ENCODE measurements at regions not wholly inside any gene's neighbourhood (a gene's known extent, or its start where the extent isn't known, plus 50 kb on each side); places are given as distances from the start of the nearest gene placed in this dataset.
"Not testable (repeated sequence)": the region's sequence is repeated elsewhere in the genome, so short reads cannot be mapped to it uniquely, and the experiment has no call there.

DNA sequence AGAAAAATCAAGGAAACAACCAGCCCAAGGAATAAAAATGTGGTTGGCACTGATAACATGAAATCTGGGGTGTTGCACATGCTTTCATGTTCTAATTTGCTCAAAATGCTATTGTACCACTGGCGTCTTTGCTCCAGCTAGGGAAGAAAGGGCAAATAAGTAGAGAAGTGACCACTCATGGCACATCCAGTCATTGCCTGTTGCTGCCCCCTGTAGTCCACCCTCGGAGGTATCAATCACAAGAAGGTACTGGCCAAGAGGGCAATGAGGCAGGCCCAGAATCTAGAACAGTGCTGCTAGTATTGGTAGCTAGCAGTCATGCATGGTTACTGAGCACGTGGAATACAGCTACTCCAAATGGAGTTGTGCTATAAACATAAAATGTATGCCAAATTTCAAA lies 213.4 kb downstream of the CDCA7 start:
- Histone ChIP-seq H3K4me3 (replicated peaks; ENCODE audit: insufficient read depth, low read length) (no peak overlapping the region), H3K27ac (replicated peaks) (no peak overlapping the region), H3K27me3 (ENCODE audit: insufficient read depth, poor library complexity, severe bottlenecking) (no peaks in the 10 kb centered on the region)
- DNase-seq (ENCODE audit: low read depth in 1 of 2, low spot score in 1 of 2): peak; percentile 4 to 15
- TF ChIP-seq GABPA (IDR thresholded peaks at IDR 0.05; ENCODE audit: low read depth) (no peak), POLR2AphosphoS5 (IDR thresholded peaks at IDR 0.05; ENCODE audit: low read depth) (no peak), SPI1 (IDR thresholded peaks at IDR 0.05; ENCODE audit: borderline replicate concordance, low read depth) (no peak)
- TF ChIP-seq, protein P1, sequence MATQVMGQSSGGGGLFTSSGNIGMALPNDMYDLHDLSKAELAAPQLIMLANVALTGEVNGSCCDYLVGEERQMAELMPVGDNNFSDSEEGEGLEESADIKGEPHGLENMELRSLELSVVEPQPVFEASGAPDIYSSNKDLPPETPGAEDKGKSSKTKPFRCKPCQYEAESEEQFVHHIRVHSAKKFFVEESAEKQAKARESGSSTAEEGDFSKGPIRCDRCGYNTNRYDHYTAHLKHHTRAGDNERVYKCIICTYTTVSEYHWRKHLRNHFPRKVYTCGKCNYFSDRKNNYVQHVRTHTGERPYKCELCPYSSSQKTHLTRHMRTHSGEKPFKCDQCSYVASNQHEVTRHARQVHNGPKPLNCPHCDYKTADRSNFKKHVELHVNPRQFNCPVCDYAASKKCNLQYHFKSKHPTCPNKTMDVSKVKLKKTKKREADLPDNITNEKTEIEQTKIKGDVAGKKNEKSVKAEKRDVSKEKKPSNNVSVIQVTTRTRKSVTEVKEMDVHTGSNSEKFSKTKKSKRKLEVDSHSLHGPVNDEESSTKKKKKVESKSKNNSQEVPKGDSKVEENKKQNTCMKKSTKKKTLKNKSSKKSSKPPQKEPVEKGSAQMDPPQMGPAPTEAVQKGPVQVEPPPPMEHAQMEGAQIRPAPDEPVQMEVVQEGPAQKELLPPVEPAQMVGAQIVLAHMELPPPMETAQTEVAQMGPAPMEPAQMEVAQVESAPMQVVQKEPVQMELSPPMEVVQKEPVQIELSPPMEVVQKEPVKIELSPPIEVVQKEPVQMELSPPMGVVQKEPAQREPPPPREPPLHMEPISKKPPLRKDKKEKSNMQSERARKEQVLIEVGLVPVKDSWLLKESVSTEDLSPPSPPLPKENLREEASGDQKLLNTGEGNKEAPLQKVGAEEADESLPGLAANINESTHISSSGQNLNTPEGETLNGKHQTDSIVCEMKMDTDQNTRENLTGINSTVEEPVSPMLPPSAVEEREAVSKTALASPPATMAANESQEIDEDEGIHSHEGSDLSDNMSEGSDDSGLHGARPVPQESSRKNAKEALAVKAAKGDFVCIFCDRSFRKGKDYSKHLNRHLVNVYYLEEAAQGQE (IDR thresholded peaks at IDR 0.05; ENCODE audit: insufficient replicate concordance, low read depth): no peak
- TF ChIP-seq, protein P2, sequence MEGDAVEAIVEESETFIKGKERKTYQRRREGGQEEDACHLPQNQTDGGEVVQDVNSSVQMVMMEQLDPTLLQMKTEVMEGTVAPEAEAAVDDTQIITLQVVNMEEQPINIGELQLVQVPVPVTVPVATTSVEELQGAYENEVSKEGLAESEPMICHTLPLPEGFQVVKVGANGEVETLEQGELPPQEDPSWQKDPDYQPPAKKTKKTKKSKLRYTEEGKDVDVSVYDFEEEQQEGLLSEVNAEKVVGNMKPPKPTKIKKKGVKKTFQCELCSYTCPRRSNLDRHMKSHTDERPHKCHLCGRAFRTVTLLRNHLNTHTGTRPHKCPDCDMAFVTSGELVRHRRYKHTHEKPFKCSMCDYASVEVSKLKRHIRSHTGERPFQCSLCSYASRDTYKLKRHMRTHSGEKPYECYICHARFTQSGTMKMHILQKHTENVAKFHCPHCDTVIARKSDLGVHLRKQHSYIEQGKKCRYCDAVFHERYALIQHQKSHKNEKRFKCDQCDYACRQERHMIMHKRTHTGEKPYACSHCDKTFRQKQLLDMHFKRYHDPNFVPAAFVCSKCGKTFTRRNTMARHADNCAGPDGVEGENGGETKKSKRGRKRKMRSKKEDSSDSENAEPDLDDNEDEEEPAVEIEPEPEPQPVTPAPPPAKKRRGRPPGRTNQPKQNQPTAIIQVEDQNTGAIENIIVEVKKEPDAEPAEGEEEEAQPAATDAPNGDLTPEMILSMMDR (IDR thresholded peaks at IDR 0.05; ENCODE audit: insufficient read depth, low read length): peak; percentile 3

DNA sequence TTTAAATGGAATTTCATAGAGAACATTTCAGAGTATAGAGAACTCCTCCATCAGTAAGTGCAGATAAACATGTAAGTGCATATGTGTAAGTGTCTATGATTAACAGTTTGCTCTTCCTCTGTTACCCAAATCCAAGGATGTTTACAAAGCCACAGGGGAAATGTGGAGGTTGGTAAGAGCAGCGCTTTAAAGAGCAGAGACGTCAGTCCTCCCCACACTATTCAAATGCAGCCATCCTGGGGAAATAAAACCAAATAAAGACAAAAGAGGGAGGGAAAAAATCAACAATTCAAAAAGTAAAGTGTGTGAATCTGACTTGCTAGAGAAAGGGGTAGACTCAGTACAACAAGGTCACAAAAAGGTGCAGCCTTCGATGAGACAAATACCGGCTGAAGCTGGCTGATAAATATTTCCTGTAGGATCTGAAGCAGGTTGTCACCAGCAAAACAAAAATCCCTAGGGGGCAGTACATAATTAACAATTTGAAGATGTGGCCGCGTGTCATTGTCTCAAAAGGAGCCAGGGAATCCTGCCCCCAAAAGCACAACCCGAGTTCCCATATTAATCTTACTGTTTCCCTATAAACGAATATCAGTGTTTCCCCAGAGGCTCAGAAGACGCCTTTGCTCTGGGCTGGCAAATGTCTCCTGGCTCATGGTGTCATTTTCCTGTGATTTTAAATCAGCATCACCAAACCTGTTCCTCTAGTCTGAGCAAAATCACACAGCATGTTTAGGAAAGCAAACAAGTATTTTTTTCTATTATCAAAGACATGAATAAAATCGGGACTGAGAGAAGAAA lies 216.5 kb downstream of the CDCA7 start:
- DNase-seq (ENCODE audit: low read depth in 1 of 2, low spot score in 1 of 2): peak in 1 of 2 experiments; percentile 5
- no peak overlapping the region for H3K27ac ChIP-seq (replicated peaks)
- TF ChIP-seq GABPA (IDR thresholded peaks at IDR 0.05; ENCODE audit: low read depth) (no peak), POLR2AphosphoS5 (IDR thresholded peaks at IDR 0.05; ENCODE audit: low read depth) (no peak), SPI1 (IDR thresholded peaks at IDR 0.05; ENCODE audit: borderline replicate concordance, low read depth) (no peak)
- H3K27me3 ChIP-seq (ENCODE audit: insufficient read depth, poor library complexity, severe bottlenecking): no peaks in the 10 kb centered on the region
- no peak overlapping the region for H3K4me3 ChIP-seq (replicated peaks; ENCODE audit: insufficient read depth, low read length)

DNA sequence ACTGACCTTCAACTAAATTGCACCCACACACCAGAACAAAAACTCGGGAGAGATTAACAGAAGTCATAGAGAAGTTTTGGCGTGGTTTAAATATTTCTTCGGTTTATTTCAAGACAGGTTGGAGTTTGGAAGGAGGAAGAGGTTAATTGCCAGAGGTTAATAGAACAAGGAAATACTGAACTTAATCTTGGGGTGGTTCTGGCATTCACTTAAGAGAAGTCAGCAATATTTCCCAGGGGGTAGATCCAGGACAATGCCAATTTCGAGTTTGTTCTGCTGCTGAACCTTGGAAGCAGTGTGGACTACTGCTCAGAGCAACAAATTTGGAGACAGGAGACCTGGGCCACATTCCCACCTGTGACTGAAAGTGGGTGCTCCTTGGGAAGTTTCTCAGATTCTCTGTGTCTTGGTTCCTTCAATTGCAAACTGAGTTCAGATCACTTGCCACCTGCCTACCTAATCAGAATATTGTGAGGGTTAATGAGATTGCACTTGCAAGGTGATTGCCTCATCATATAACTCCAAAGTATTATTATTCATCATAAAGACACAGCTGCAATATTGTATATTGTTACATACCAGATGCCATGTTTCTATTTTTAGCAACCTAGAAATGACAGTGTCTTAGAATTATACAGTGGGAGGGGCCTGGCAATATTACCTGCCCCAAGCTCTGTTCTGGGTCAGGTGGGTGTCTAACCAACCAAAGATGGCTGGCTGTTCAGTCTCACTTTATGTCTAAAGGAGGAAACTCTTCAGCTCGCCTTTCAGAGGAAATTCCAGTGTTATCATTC lies 217.4 kb downstream of the CDCA7 start:
- no peak for DNase-seq (ENCODE audit: low read depth in 1 of 2, low spot score in 1 of 2)
- Histone ChIP-seq H3K4me3 (replicated peaks; ENCODE audit: insufficient read depth, low read length) (no peak overlapping the region), H3K27ac (replicated peaks) (no peak overlapping the region), H3K27me3 (ENCODE audit: insufficient read depth, poor library complexity, severe bottlenecking) (no peaks in the 10 kb centered on the region)
- TF ChIP-seq POLR2AphosphoS5 (IDR thresholded peaks at IDR 0.05; ENCODE audit: low read depth) (no peak), GABPA (IDR thresholded peaks at IDR 0.05; ENCODE audit: low read depth) (no peak), SPI1 (IDR thresholded peaks at IDR 0.05; ENCODE audit: borderline replicate concordance, low read depth) (no peak)
- TF ChIP-seq, protein P1 (IDR thresholded peaks at IDR 0.05; ENCODE audit: insufficient replicate concordance, low read depth): no peak
- TF ChIP-seq, protein P2 (IDR thresholded peaks at IDR 0.05; ENCODE audit: insufficient read depth, low read length): no peak

DNA sequence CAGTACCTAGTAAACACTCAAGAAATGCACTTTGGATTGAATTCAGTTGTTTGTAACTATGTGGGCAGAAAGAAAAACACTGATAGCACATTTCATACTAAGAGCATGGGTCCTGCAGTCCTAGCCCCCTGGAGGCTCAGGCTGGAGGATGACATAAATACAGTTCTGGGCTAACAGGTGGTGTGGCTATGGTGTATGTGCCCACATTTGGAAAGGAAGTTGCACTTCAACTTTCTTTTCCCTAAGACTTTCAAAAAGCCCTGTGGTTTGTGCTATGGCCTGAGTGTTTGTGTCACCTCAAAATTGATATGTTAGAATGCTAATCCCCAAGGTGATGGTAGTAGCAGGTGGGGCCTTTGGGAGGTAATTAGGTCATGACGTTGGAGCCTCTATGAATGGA lies 218.2 kb downstream of the CDCA7 start:
- no peak overlapping the region for H3K4me3 ChIP-seq (replicated peaks; ENCODE audit: insufficient read depth, low read length)
- H3K27me3 ChIP-seq (ENCODE audit: insufficient read depth, poor library complexity, severe bottlenecking): no peaks in the 10 kb centered on the region
- TF ChIP-seq SPI1 (IDR thresholded peaks at IDR 0.05; ENCODE audit: borderline replicate concordance, low read depth): no peak
- TF ChIP-seq, protein P2 (IDR thresholded peaks at IDR 0.05; ENCODE audit: insufficient read depth, low read length): no peak
- no peak for TF ChIP-seq POLR2AphosphoS5 (IDR thresholded peaks at IDR 0.05; ENCODE audit: low read depth)
- TF ChIP-seq, protein P1 (IDR thresholded peaks at IDR 0.05; ENCODE audit: insufficient replicate concordance, low read depth): no peak
- TF ChIP-seq GABPA (IDR thresholded peaks at IDR 0.05; ENCODE audit: low read depth): no peak
- no peak overlapping the region for H3K27ac ChIP-seq (replicated peaks)
- DNase-seq (ENCODE audit: low read depth in 1 of 2, low spot score in 1 of 2): no peak

DNA sequence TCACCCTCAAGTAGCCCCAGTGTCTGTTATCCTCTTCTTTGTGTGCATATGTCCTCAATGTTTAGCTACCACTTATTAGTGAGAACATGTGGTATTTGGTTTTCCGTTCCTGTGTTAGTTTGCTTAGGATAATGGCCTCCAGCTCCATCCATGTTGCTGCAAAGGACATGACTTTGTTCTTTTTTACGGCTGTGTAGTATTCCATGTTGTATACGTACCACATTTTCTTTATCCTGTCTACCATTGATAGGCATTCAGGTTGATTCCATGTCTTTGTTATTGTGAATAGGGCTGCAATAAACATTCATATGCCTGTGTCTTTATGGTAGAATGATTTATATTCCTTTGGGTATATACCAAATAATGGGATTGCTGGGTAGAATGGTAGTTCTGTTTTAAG lies 219.1 kb downstream of the CDCA7 start:
- H3K4me3 ChIP-seq (replicated peaks; ENCODE audit: insufficient read depth, low read length); H3K27me3 ChIP-seq (ENCODE audit: insufficient read depth, poor library complexity, severe bottlenecking); DNase-seq (ENCODE audit: low read depth in 1 of 2, low spot score in 1 of 2); H3K27ac ChIP-seq (replicated peaks): not testable (repeated sequence)
